SK-N-SH (cell line): ENCODE measurements at regions not wholly inside any gene's neighbourhood (a gene's known extent, or its start where the extent isn't known, plus 50 kb on each side); places are given as distances from the start of the nearest gene placed in this dataset.

Source experiments
- CTCF ChIA-PET: fragments of 300-600, 350-600 bp; formaldehyde crosslinking; extraction: SDS; loops from one replicate; lab custom pipeline; 2021; lab: Yijun Ruan, JAX
- POLR2A ChIA-PET: fragments of 350-600 bp; sonication (Branson Sonifier 250); formaldehyde crosslinking; extraction: SDS; loops from one replicate; lab custom pipeline; 2020; ENCODE audit warnings: antibody characterized with exemption, inconsistent platforms; lab: Yijun Ruan, JAX
- DNase-seq: peaks from one replicate; pipeline ENCODE4 v3.0.0; 2012
- H2AFZ ChIP-seq: fragments of 200-600 bp; sonication (generic); 2 replicates; pipeline ENCODE4 v1.8.1; 2016; ENCODE audit warnings: antibody characterized with exemption, mild to moderate bottlenecking, low read depth
- H3F3A ChIP-seq: fragments of 200-600 bp; sonication (generic); replicated peaks from 2 replicates; pipeline ENCODE3; 2016; ENCODE audit warnings: antibody characterized with exemption, mild to moderate bottlenecking; ENCODE audit not compliant: insufficient read depth
- H3K27ac ChIP-seq, 2 experiments: fragments of 200-500 bp in 1 of 2; fragments of 200-600 bp in 1 of 2; sonication (Bioruptor generic) in 1 of 2; sonication (generic), shearing (Covaris generic) in 1 of 2; 2 replicates each; pipeline versions ENCODE4 v1.5.1 to v1.6.1; 2014 to 2016; ENCODE audit warnings: low read depth in 2 of 2, inconsistent platforms in 1 of 2, low read length in 1 of 2, mild to moderate bottlenecking in 1 of 2, mixed read lengths in 1 of 2
- H3K27me3 ChIP-seq: fragments of 200-600 bp; sonication (generic), shearing (Covaris generic); 2 replicates; pipeline ENCODE4 v1.6.1; 2016; ENCODE audit warnings: mixed run types; ENCODE audit not compliant: insufficient read depth
- H3K36me3 ChIP-seq, 2 experiments: fragments of 200-500 bp in 1 of 2; fragments of 200-600 bp in 1 of 2; sonication (Bioruptor generic) in 1 of 2; sonication (generic) in 1 of 2; replicated peaks in 1 of 2; 2 replicates each; pipeline versions ENCODE3 to v1.5.1; 2014 to 2016; ENCODE audit warnings: low read length in 1 of 2, mild to moderate bottlenecking in 1 of 2; ENCODE audit not compliant: insufficient read depth in 2 of 2, control insufficient read depth in 1 of 2
- H3K4me1 ChIP-seq, 2 experiments: fragments of 200-500 bp in 1 of 2; fragments of 200-600 bp in 1 of 2; sonication (Bioruptor generic) in 1 of 2; sonication (generic), shearing (Covaris generic) in 1 of 2; 2 replicates each; pipeline versions ENCODE4 v1.5.1 to v1.6.1; 2014 to 2016; ENCODE audit warnings: low read depth in 1 of 2, low read length in 1 of 2, mixed run types in 1 of 2; ENCODE audit not compliant: insufficient read depth in 2 of 2, control insufficient read depth in 1 of 2
- H3K4me2 ChIP-seq: fragments of 200-600 bp; sonication (generic), shearing (Covaris generic); 2 replicates; pipeline ENCODE4 v1.6.1; 2017; ENCODE audit warnings: mixed run types
- H3K4me3 ChIP-seq, 2 experiments: fragments of 200-500 bp in 1 of 2; fragments of 200-600 bp in 1 of 2; sonication (Bioruptor generic) in 1 of 2; sonication (generic), shearing (Covaris generic) in 1 of 2; 2 replicates each; pipeline versions ENCODE4 v1.5.1 to v1.8.1; 2014 to 2016; ENCODE audit warnings: low read depth in 2 of 2, inconsistent platforms in 1 of 2, low read length in 1 of 2, mild to moderate bottlenecking in 1 of 2, mixed read lengths in 1 of 2, moderate library complexity in 1 of 2
- H3K79me2 ChIP-seq: fragments of 200-600 bp; sonication (generic); 2 replicates; pipeline ENCODE4 v1.8.1; 2017; ENCODE audit warnings: mild to moderate bottlenecking; ENCODE audit not compliant: insufficient read depth
- H3K9ac ChIP-seq: fragments of 200-600 bp; sonication (generic); 2 replicates; pipeline ENCODE4 v1.6.1; 2017; ENCODE audit warnings: mixed run types
- H3K9me2 ChIP-seq: fragments of 200-600 bp; sonication (generic); 2 replicates; pipeline ENCODE4 v1.6.1; 2017; ENCODE audit warnings: mixed run types
- H3K9me3 ChIP-seq: fragments of 200-600 bp; sonication (generic); 2 replicates; pipeline ENCODE4 v1.6.1; 2017; ENCODE audit warnings: mixed run types, mild to moderate bottlenecking, moderate library complexity
- H4K20me1 ChIP-seq: fragments of 200-600 bp; sonication (generic); 2 replicates; pipeline ENCODE4 v1.6.1; 2017; ENCODE audit warnings: mild to moderate bottlenecking, mixed run types; ENCODE audit not compliant: insufficient read depth
- CHD2 ChIP-seq: fragments of 150-350 bp; IDR thresholded peaks from 2 replicates; pipeline ENCODE4 v1.6.1; 2018; ENCODE audit warnings: low read length; ENCODE audit not compliant: partially characterized antibody
- FOSL2 ChIP-seq: IDR thresholded peaks from 2 replicates; pipeline ENCODE4 v1.4.0; 2012; ENCODE audit warnings: low read depth, mild to moderate bottlenecking, moderate library complexity, borderline replicate concordance
- FOXJ3 ChIP-seq: sonication (generic); formaldehyde crosslinking; IDR thresholded peaks from 2 replicates; pipeline ENCODE4 v1.5.1; 2020; ENCODE audit warnings: mild to moderate bottlenecking, missing genetic modification reagents
- IRF3 ChIP-seq: fragments of 150-350 bp; IDR thresholded peaks from 2 replicates; pipeline ENCODE4 v1.6.1; 2016; ENCODE audit warnings: mild to moderate bottlenecking, low read depth, low read length
- JUND ChIP-seq: IDR thresholded peaks from 2 replicates; pipeline ENCODE4 v1.4.0; 2012
- NFIC ChIP-seq: IDR thresholded peaks from 2 replicates; pipeline ENCODE4 v1.4.0; 2012; ENCODE audit warnings: borderline replicate concordance
- RFX5 ChIP-seq: IDR thresholded peaks from 2 replicates; pipeline ENCODE4 v1.6.1; 2012; ENCODE audit warnings: mild to moderate bottlenecking, improper control_type of control experiment, low read length
- SIN3A ChIP-seq: IDR thresholded peaks from 2 replicates; pipeline ENCODE4 v1.6.1; 2012; ENCODE audit warnings: low read depth, mild to moderate bottlenecking, low read length, moderate library complexity, borderline replicate concordance
- TCF12 ChIP-seq: IDR thresholded peaks from 2 replicates; pipeline ENCODE4 v1.4.0; 2012
- TEAD4 ChIP-seq: IDR thresholded peaks from 2 replicates; pipeline ENCODE4 v1.4.0; 2012; ENCODE audit warnings: mild to moderate bottlenecking, borderline replicate concordance; ENCODE audit not compliant: insufficient read depth
- USF2 ChIP-seq: fragments of 150-350 bp; IDR thresholded peaks from 2 replicates; pipeline ENCODE4 v1.6.1; 2017; ENCODE audit warnings: antibody characterized with exemption, low read length, low read depth, borderline replicate concordance
- WGBS: methylation state at CpG from one replicate; pipeline ENCODE4 v1.1.6; 2017; ENCODE audit warnings: low lambda C conversion rate; 5-methylcytosine and 5-hydroxymethylcytosine counted together
- TF ChIP-seq, protein P1 (sequence below): IDR thresholded peaks from 2 replicates; pipeline ENCODE4 v1.4.0; 2012; ENCODE audit warnings: low read depth, borderline replicate concordance

DNA sequence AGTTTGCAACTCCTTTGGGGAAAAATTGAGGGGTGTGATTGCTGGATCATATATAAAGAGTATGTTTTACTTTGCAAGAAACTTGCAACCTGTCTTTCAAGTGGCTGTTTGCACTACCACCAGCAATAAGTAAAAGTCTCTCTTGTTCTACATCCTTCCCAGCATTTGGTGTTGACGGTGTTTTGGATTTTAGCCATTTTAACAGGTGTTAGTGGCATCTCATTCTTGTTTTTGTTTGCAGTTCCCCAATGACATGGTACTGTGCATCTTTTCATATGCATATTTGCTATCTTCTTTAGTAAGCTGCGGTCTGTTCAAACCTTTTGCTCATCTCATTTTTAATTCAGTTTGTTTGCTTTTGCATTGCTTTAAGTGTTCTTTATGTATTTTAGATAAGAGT lies 535.5 kb downstream of the LRRIQ3 start:
- no peak overlapping the region for H3K9ac ChIP-seq
- no peak overlapping the region for H3K4me3 ChIP-seq
- ChIA-PET POLR2A (no interaction called here), CTCF (interaction anchor here (1.5 kb wide), 1 partner anchor 10 kb away, joined by 5 read pairs; no protein-coding TSS in a partner anchor)
- no peaks in the 10 kb centered on the region for H4K20me1 ChIP-seq
- H2AFZ ChIP-seq: no peak overlapping the region
- H3K4me2 ChIP-seq: no peak overlapping the region
- TF ChIP-seq SIN3A (no peak), IRF3 (no peak), JUND (no peak), USF2 (no peak), TCF12 (no peak), NFIC (no peak), FOXJ3 (CRISPR knock-in tag) (no peak), FOSL2 (no peak), RFX5 (no peak)
- TF ChIP-seq, protein P1, sequence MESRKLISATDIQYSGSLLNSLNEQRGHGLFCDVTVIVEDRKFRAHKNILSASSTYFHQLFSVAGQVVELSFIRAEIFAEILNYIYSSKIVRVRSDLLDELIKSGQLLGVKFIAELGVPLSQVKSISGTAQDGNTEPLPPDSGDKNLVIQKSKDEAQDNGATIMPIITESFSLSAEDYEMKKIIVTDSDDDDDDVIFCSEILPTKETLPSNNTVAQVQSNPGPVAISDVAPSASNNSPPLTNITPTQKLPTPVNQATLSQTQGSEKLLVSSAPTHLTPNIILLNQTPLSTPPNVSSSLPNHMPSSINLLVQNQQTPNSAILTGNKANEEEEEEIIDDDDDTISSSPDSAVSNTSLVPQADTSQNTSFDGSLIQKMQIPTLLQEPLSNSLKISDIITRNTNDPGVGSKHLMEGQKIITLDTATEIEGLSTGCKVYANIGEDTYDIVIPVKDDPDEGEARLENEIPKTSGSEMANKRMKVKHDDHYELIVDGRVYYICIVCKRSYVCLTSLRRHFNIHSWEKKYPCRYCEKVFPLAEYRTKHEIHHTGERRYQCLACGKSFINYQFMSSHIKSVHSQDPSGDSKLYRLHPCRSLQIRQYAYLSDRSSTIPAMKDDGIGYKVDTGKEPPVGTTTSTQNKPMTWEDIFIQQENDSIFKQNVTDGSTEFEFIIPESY: no peak
- H3K4me1 ChIP-seq: no peaks in the 10 kb centered on the region
- DNase-seq: no peak
- no peaks in the 10 kb centered on the region for H3K79me2 ChIP-seq
- H3K36me3 ChIP-seq: no peaks in the 10 kb centered on the region
- no peaks in the 10 kb centered on the region for H3K9me3 ChIP-seq
- no peak overlapping the region for H3K27ac ChIP-seq
- 50% methylated on average over 2 of the region's 2 CpGs for WGBS
- no peaks in the 10 kb centered on the region for H3F3A ChIP-seq
- no peaks in the 10 kb centered on the region for H3K27me3 ChIP-seq
- no peaks in the 10 kb centered on the region for H3K9me2 ChIP-seq

DNA sequence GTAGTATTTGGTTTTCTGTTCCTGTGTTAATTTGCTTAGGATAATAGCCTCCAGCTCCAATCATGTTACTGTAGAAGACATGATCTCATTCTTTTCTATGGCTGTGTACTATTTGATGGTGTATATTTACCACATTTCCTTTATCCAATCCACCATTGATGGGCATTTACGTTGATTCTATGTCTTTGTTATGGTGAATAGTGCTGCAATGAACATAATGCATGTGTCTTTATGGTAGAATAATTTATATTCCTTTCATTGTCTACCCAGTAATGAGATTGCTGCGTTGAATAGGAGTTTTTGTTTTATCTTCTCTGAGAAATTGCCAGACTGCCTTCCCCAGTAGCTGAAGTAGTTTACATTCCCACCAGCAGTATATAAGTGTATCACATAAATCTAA lies 538.8 kb downstream of the LRRIQ3 start:
- H3F3A ChIP-seq: no peaks in the 10 kb centered on the region
- no peaks in the 10 kb centered on the region for H4K20me1 ChIP-seq
- H3K9me2 ChIP-seq: no peaks in the 10 kb centered on the region
- H3K27ac ChIP-seq: no peak overlapping the region
- H3K79me2 ChIP-seq: no peaks in the 10 kb centered on the region
- no peak for DNase-seq
- no peak for TF ChIP-seq CHD2
- no peak for TF ChIP-seq TEAD4
- no peak for TF ChIP-seq RFX5
- TF ChIP-seq, protein P1: no peak
- 9% methylated on average over 2 of the region's 2 CpGs for WGBS
- H3K9me3 ChIP-seq: no peaks in the 10 kb centered on the region
- no peaks in the 10 kb centered on the region for H3K36me3 ChIP-seq
- ChIA-PET POLR2A (no interaction called here), CTCF (no interaction called here)
- no peak overlapping the region for H3K9ac ChIP-seq
- H3K4me2 ChIP-seq: no peak overlapping the region
- no peaks in the 10 kb centered on the region for H3K27me3 ChIP-seq
- H3K4me1 ChIP-seq: no peaks in the 10 kb centered on the region
- no peak overlapping the region for H3K4me3 ChIP-seq
- no peak overlapping the region for H2AFZ ChIP-seq
